Nephron (organoid): ENCODE measurements at regions not wholly inside any gene's neighbourhood (a gene's known extent, or its start where the extent isn't known, plus 50 kb on each side); places are given as distances from the start of the nearest gene placed in this dataset.

Experiments used
- H3K27ac Mint-ChIP-seq, 3 experiments: 2 replicates each; pipeline ENCODE4 v1.8.0; 2020; ENCODE audit warnings: mixed read lengths in 3 of 3, mild to moderate bottlenecking in 2 of 3, moderate library complexity in 1 of 3
- H3K27me3 Mint-ChIP-seq: 2 replicates; pipeline ENCODE4 v1.8.0; 2021; ENCODE audit warnings: low read depth, mild to moderate bottlenecking, moderate library complexity, mixed read lengths
- H3K36me3 Mint-ChIP-seq: 2 replicates; pipeline ENCODE4 v1.8.0; 2020; ENCODE audit warnings: low read depth, mixed read lengths
- H3K4me1 Mint-ChIP-seq: 2 replicates; pipeline ENCODE4 v1.8.0; 2020; ENCODE audit warnings: mixed read lengths
- H3K4me3 Mint-ChIP-seq, 3 experiments: 2 replicates each; pipeline ENCODE4 v1.8.0; 2020; ENCODE audit warnings: mild to moderate bottlenecking in 3 of 3, mixed read lengths in 3 of 3, moderate library complexity in 2 of 3
- H3K9me3 Mint-ChIP-seq: 2 replicates; pipeline ENCODE4 v1.8.0; 2020; ENCODE audit warnings: mixed read lengths
- TF ChIP-seq, protein P1 (sequence below), 3 experiments: fragments of 200-600 bp; sonication (generic); IDR thresholded peaks; one replicate each; pipeline ENCODE4 v1.5.0; 2021; ENCODE audit warnings: antibody characterized with exemption in 3 of 3; ENCODE audit not compliant: unreplicated experiment in 3 of 3

DNA sequence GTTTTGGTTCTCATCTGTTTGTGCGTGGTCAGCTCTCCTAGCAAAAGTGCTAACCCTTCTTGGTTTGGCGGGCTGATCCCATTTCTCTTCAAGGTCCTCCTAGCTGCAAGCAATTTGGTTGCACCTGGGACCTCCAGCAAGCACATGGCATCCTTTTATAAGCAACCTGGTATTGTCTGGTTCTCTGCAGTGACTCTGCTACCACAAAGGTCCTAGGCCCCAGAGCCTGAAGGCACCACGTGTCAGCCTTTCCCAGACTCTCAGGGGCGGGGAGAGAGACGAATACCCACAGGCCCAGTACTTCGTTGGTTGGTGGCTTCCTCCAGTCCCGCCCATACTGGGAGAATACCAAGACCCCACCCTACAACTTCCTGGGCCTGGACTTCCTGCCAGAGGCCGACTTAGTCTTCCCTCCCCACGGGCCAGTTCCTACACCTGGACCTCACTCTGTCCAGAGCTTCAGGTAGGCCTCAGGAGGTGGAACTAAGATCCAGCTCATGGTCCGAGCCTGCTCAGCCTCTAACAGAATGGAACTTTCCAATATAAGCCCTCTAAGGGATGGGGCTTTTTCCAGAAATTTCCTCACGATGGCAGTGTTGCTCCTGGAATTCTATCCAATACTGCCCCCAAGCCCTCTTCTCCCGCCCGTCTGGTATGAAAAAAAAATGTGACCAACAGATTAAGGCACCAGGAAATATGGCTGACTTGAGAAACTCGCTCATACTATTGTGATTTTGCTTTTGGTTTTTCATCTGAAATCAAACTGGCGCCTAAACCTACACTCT, 192.5 kb upstream of the STK26 start:
- Mint-ChIP-seq H3K27me3 (no peaks in the 10 kb centered on the region), H3K4me1 (peaks cover 38% of the 10 kb centered on the region), H3K36me3 (peaks cover 10% of the 10 kb centered on the region), H3K4me3 (peak overlapping the region; percentile 94 to 98 (median 97)), H3K27ac (peak overlapping the region; percentile 98 to 99 (median 99)), H3K9me3 (no peaks in the 10 kb centered on the region)
- TF ChIP-seq, protein P1, sequence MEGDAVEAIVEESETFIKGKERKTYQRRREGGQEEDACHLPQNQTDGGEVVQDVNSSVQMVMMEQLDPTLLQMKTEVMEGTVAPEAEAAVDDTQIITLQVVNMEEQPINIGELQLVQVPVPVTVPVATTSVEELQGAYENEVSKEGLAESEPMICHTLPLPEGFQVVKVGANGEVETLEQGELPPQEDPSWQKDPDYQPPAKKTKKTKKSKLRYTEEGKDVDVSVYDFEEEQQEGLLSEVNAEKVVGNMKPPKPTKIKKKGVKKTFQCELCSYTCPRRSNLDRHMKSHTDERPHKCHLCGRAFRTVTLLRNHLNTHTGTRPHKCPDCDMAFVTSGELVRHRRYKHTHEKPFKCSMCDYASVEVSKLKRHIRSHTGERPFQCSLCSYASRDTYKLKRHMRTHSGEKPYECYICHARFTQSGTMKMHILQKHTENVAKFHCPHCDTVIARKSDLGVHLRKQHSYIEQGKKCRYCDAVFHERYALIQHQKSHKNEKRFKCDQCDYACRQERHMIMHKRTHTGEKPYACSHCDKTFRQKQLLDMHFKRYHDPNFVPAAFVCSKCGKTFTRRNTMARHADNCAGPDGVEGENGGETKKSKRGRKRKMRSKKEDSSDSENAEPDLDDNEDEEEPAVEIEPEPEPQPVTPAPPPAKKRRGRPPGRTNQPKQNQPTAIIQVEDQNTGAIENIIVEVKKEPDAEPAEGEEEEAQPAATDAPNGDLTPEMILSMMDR (IDR thresholded peaks at IDR 0.05; ENCODE audit: unreplicated experiment in 3 of 3): peak; percentile 80 to 92 (median 81)

DNA sequence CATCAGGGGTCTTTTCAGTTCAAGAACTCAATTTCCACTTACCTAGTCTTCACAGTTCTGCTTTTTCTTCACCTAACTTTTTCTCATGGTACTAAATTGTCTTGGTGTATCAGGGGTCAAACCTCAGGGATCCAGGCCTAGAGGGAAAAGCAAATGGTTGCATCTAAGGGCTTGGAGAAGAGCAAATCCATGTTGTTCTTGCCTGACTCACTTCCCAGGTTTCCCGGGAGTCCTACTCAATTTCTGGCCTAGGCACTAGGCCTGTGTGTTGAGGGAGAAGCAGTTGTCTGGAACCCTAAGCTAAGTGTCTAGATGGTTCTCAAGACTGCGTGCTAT, 191.9 kb upstream of the STK26 start:
- TF ChIP-seq, protein P1 (IDR thresholded peaks at IDR 0.05; ENCODE audit: unreplicated experiment in 3 of 3): no peak
- peaks cover 38% of the 10 kb centered on the region for H3K4me1 Mint-ChIP-seq
- H3K27ac Mint-ChIP-seq: peak overlapping the region; percentile 98 to 99 (median 99)
- H3K4me3 Mint-ChIP-seq: peak overlapping the region; percentile 94 to 98 (median 97)
- H3K9me3 Mint-ChIP-seq: no peaks in the 10 kb centered on the region
- H3K36me3 Mint-ChIP-seq: peaks cover 5% of the 10 kb centered on the region
- H3K27me3 Mint-ChIP-seq: no peaks in the 10 kb centered on the region

DNA sequence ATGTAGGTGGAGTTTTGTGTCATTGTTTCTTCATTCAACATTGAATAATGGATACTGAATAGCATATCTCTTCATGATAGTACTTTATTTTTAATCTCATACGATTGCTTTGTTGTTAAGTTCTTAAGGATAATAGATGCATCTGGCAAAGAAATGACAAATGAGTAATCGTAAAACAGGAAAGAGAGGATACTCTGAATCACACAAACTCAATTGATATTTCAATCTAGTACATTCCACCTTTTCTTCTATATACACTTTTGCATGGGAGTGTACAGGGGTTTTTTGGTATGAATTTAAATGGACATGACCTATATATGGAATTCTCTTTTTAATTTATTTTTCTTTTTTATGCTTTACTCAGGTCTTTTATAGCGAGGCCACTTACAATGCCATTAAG, 186.9 kb upstream of the STK26 start:
- TF ChIP-seq, protein P1 (IDR thresholded peaks at IDR 0.05; ENCODE audit: unreplicated experiment in 3 of 3): no peak
- no peaks in the 10 kb centered on the region for H3K9me3 Mint-ChIP-seq
- peaks cover 15% of the 10 kb centered on the region for H3K4me1 Mint-ChIP-seq
- no peaks in the 10 kb centered on the region for H3K36me3 Mint-ChIP-seq
- no peak overlapping the region for H3K27ac Mint-ChIP-seq
- peaks cover 3% of the 10 kb centered on the region for H3K27me3 Mint-ChIP-seq
- no peak overlapping the region for H3K4me3 Mint-ChIP-seq

DNA sequence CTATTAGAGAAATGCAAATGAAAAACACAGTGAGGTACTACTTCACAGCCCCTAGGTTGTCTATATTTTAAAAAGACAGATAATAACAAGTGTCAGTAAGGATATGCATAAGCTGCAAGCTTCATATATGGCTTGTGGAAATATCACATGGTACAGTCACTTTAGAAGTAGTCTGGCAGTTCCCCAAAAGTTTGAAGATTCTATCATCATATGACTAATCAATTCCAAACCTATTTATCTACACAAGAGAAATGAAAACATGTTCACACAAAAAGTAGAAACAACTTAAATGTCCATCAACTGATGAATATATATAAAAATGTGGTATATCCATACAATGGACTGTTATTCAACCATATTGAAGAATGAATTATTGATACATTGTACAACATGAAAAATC, 185.8 kb upstream of the STK26 start:
- TF ChIP-seq, protein P1 (IDR thresholded peaks at IDR 0.05; ENCODE audit: unreplicated experiment in 3 of 3): no peak
- H3K36me3 Mint-ChIP-seq: no peaks in the 10 kb centered on the region
- no peaks in the 10 kb centered on the region for H3K9me3 Mint-ChIP-seq
- H3K4me1 Mint-ChIP-seq: peaks cover 3% of the 10 kb centered on the region
- H3K27ac Mint-ChIP-seq: no peak overlapping the region
- no peak overlapping the region for H3K4me3 Mint-ChIP-seq
- H3K27me3 Mint-ChIP-seq: peaks cover 3% of the 10 kb centered on the region

DNA sequence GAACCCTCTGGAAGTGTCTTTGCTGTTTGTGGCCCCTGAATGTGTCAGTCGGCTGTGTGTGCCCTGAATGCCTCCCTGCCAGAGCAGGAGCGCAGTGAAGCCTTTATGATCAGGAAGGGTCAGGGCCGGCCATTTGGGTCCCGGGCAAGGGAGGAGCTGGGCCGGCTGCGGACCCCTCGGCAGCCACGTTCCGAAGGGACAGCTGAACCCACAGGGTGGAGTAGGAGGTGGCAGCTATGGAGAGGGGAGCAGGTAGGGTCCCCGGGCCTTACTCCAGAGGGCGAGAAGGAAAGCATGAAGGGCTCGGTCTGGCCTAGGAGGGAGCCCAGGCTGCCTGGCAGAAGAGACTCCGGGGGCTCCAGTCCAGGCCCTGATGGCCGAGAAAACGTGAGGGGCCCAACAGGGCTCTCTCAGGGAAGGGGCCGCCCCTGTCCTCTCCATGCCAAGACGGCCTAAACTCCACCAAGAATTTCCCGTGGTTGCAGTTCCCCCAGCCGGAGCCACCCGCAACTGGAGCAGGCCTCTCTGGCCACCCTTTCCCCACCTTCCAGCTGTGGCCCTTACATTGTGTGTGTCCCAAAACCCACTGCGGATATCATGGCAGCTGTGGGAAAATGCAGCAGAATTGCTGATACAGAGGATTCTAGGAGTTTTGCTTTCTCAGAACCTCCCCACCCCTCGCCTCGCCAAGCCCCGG, 182.2 kb upstream of the STK26 start:
- Mint-ChIP-seq H3K36me3 (no peaks in the 10 kb centered on the region), H3K4me1 (peaks cover 4% of the 10 kb centered on the region), H3K27ac (peak overlapping the region in 1 of 3 experiments; percentile 34), H3K27me3 (peaks cover 3% of the 10 kb centered on the region), H3K9me3 (no peaks in the 10 kb centered on the region), H3K4me3 (no peak overlapping the region)
- TF ChIP-seq, protein P1 (IDR thresholded peaks at IDR 0.05; ENCODE audit: unreplicated experiment in 3 of 3): no peak
